Astrocyte (in vitro differentiated cells and primary cell): ENCODE measurements at regions not wholly inside any gene's neighbourhood (a gene's known extent, or its start where the extent isn't known, plus 50 kb on each side); places are given as distances from the start of the nearest gene placed in this dataset.

ENCODE experiments used
- DNase-seq: peaks from one replicate; pipeline ENCODE4 v3.0.0-alpha.2; 2010; ENCODE audit warnings: low read depth
- FAIRE-seq: peaks from 2 replicates; lab custom pipeline; 2011; peaks lifted over from hg19 to GRCh38; lab: Jason Lieb, UNC
- H2AFZ ChIP-seq: 2 replicates; pipeline ENCODE4 v1.6.0; 2012; ENCODE audit warnings: low read depth, low read length, inconsistent platforms
- H3K27ac ChIP-seq: 2 replicates; pipeline ENCODE4 v1.5.1; 2011; ENCODE audit warnings: low read depth, low read length, inconsistent platforms
- H3K27me3 ChIP-seq: 2 replicates; pipeline ENCODE4 v1.6.0; 2011; ENCODE audit warnings: low read length, inconsistent platforms; ENCODE audit not compliant: insufficient read depth
- H3K36me3 ChIP-seq: 2 replicates; pipeline ENCODE4 v1.5.1; 2011; ENCODE audit warnings: low read length, inconsistent platforms; ENCODE audit not compliant: insufficient read depth
- H3K4me1 ChIP-seq: 2 replicates; pipeline ENCODE4 v1.5.1; 2011; ENCODE audit warnings: low read length, inconsistent platforms; ENCODE audit not compliant: insufficient read depth
- H3K4me2 ChIP-seq: 2 replicates; pipeline ENCODE4 v1.6.0; 2012; ENCODE audit warnings: low read length, inconsistent platforms
- H3K4me3 ChIP-seq: 2 replicates; pipeline ENCODE4 v1.5.1; 2011; ENCODE audit warnings: low read depth, mild to moderate bottlenecking, low read length, inconsistent platforms; ENCODE audit not compliant: insufficient read depth
- H3K79me2 ChIP-seq: 2 replicates; pipeline ENCODE4 v1.6.0; 2012; ENCODE audit warnings: mild to moderate bottlenecking, low read length, inconsistent platforms; ENCODE audit not compliant: insufficient read depth
- H3K9ac ChIP-seq: 2 replicates; pipeline ENCODE4 v1.6.0; 2012; ENCODE audit warnings: mild to moderate bottlenecking, low read length, inconsistent platforms
- H3K9me3 ChIP-seq: 2 replicates; pipeline ENCODE4 v1.5.1; 2012; ENCODE audit warnings: low read depth, mild to moderate bottlenecking, low read length, inconsistent platforms; ENCODE audit not compliant: insufficient read depth
- H4K20me1 ChIP-seq: 2 replicates; pipeline ENCODE4 v1.6.0; 2012; ENCODE audit warnings: low read length, inconsistent platforms; ENCODE audit not compliant: insufficient read depth
- H3K27ac Mint-ChIP-seq: one replicate; pipeline ENCODE4 v1.8.0; 2021; ENCODE audit warnings: mild to moderate bottlenecking, mixed read lengths; ENCODE audit not compliant: unreplicated experiment
- H3K27me3 Mint-ChIP-seq: one replicate; pipeline ENCODE4 v1.8.0; 2021; ENCODE audit warnings: low read depth, mixed read lengths; ENCODE audit not compliant: unreplicated experiment
- H3K36me3 Mint-ChIP-seq: one replicate; pipeline ENCODE4 v1.8.0; 2021; ENCODE audit warnings: low read depth, mixed read lengths; ENCODE audit not compliant: unreplicated experiment
- H3K4me1 Mint-ChIP-seq: one replicate; pipeline ENCODE4 v1.8.0; 2021; ENCODE audit warnings: low read depth, mixed read lengths; ENCODE audit not compliant: unreplicated experiment
- H3K4me3 Mint-ChIP-seq: one replicate; pipeline ENCODE4 v1.8.0; 2021; ENCODE audit warnings: mild to moderate bottlenecking, moderate library complexity, mixed read lengths; ENCODE audit not compliant: unreplicated experiment
- H3K9me3 Mint-ChIP-seq: one replicate; pipeline ENCODE4 v1.8.0; 2021; ENCODE audit warnings: mild to moderate bottlenecking, mixed read lengths; ENCODE audit not compliant: unreplicated experiment
- CTCF ChIP-seq: IDR thresholded peaks from 2 replicates; pipeline ENCODE4 v1.5.1; 2011; ENCODE audit warnings: low read depth, mild to moderate bottlenecking, inconsistent platforms, low read length, moderate library complexity; ENCODE audit not compliant: insufficient read depth
- EZH2 ChIP-seq: IDR thresholded peaks from 2 replicates; pipeline ENCODE4 v1.6.1; 2012; ENCODE audit warnings: mild to moderate bottlenecking, low read length, inconsistent platforms; ENCODE audit not compliant: insufficient read depth

- Histone ChIP-seq H3K4me2 (no peak overlapping the region), H3K27ac (no peak overlapping the region), H3K36me3 (no peaks in the 10 kb centered on the region), H3K27me3 (peaks cover 3% of the 10 kb centered on the region), H3K9me3 (no peaks in the 10 kb centered on the region), H3K4me3 (no peak overlapping the region), H2AFZ (no peak overlapping the region), H3K9ac (no peak overlapping the region), H4K20me1 (no peaks in the 10 kb centered on the region), H3K4me1 (peaks cover 3% of the 10 kb centered on the region), H3K79me2 (no peaks in the 10 kb centered on the region)
- no peak for TF ChIP-seq EZH2
- no peak for TF ChIP-seq CTCF
- Mint-ChIP-seq H3K27ac (no peak overlapping the region), H3K27me3 (peaks cover 11% of the 10 kb centered on the region), H3K36me3 (no peaks in the 10 kb centered on the region), H3K9me3 (no peaks in the 10 kb centered on the region), H3K4me1 (peaks cover 13% of the 10 kb centered on the region), H3K4me3 (no peak overlapping the region)
- FAIRE-seq (no peak), DNase-seq (no peak)
These were observed 131.7 kb downstream of the EMX2 start for GRCh38 chr10:117674201-117674600.

GRCh38 chr10:117674646-117675045, 132.1 kb downstream of the EMX2 start:
- Histone ChIP-seq H3K4me2 (no peak overlapping the region), H3K27ac (no peak overlapping the region), H2AFZ (no peak overlapping the region), H3K9me3 (no peaks in the 10 kb centered on the region), H3K79me2 (no peaks in the 10 kb centered on the region), H3K9ac (no peak overlapping the region), H3K36me3 (no peaks in the 10 kb centered on the region), H4K20me1 (no peaks in the 10 kb centered on the region), H3K4me1 (peaks cover 3% of the 10 kb centered on the region), H3K4me3 (no peak overlapping the region), H3K27me3 (peaks cover 3% of the 10 kb centered on the region)
- DNase-seq: peak; percentile 39
- Mint-ChIP-seq H3K27me3 (peaks cover 10% of the 10 kb centered on the region), H3K27ac (no peak overlapping the region), H3K4me1 (peaks cover 13% of the 10 kb centered on the region), H3K36me3 (no peaks in the 10 kb centered on the region), H3K9me3 (no peaks in the 10 kb centered on the region), H3K4me3 (no peak overlapping the region)
- TF ChIP-seq EZH2 (no peak), CTCF (no peak)
- FAIRE-seq: no peak

GRCh38 chr10:117675514-117676055, 133.0 kb downstream of the EMX2 start:
- H3K9ac ChIP-seq: no peak overlapping the region
- H3K27me3 Mint-ChIP-seq: peaks cover 4% of the 10 kb centered on the region
- no peaks in the 10 kb centered on the region for H3K36me3 Mint-ChIP-seq
- H3K9me3 ChIP-seq: no peaks in the 10 kb centered on the region
- no peak overlapping the region for H3K4me3 Mint-ChIP-seq
- no peaks in the 10 kb centered on the region for H4K20me1 ChIP-seq
- no peak for FAIRE-seq
- no peak overlapping the region for H3K27ac Mint-ChIP-seq
- no peaks in the 10 kb centered on the region for H3K9me3 Mint-ChIP-seq
- TF ChIP-seq EZH2 (no peak), CTCF (no peak)
- no peak overlapping the region for H3K4me2 ChIP-seq
- peak overlapping the region; percentile 34 for H2AFZ ChIP-seq
- no peaks in the 10 kb centered on the region for H3K79me2 ChIP-seq
- no peak for DNase-seq
- no peak overlapping the region for H3K4me3 ChIP-seq
- H3K4me1 ChIP-seq: peaks cover 3% of the 10 kb centered on the region
- H3K36me3 ChIP-seq: no peaks in the 10 kb centered on the region
- H3K27ac ChIP-seq: no peak overlapping the region
- H3K4me1 Mint-ChIP-seq: peaks cover 15% of the 10 kb centered on the region
- peaks cover 3% of the 10 kb centered on the region for H3K27me3 ChIP-seq
